HCT116 (cell line): ENCODE measurements at regions not wholly inside any gene's neighbourhood (a gene's known extent, or its start where the extent isn't known, plus 50 kb on each side); places are given as distances from the start of the nearest gene placed in this dataset.

Experiments used
- ATAC-seq: fragments of 200-7000 bp; cut with Tn5 transposase; 2 replicates; pipeline ENCODE4 v1.9.1; 2020; ENCODE audit warnings: mild to moderate bottlenecking, moderate library complexity
- BruUV-seq: library from RNA; stranded (reverse); fragments of 400-500 nt; replicated peaks from 2 replicates; lab custom pipeline; 2021; lab: Mats Ljungman, UMichigan
- CTCF ChIA-PET: fragments of 300-600 bp; sonication (Branson Sonifier 250); formaldehyde crosslinking; loops from one replicate; lab custom pipeline; 2021; ENCODE audit warnings: antibody characterized with exemption; lab: Charles Lee
- POLR2A ChIA-PET: fragments of 300-600, 350-600 bp; sonication (Branson Sonifier 250); formaldehyde crosslinking; loops from one replicate; lab custom pipeline; 2021; ENCODE audit warnings: antibody characterized with exemption; lab: Charles Lee
- RAD21 ChIA-PET, 2 experiments: fragments of 300-600 bp; sonication (Branson Sonifier 250); formaldehyde crosslinking; loops; one replicate each; lab custom pipeline; 2023; ENCODE audit warnings: low total read pairs in 2 of 2; ENCODE audit not compliant: uncharacterized antibody in 2 of 2, unreplicated experiment in 2 of 2, low non-redundant PET in 1 of 2; lab: Charles Lee
- DNase-seq: peaks from one replicate; pipeline ENCODE4 v3.0.0-alpha.2; 2010; ENCODE audit warnings: low read depth, low spot score
- H2AFZ ChIP-seq: fragments of 200-600 bp; shearing (Covaris generic), sonication (generic); 2 replicates; pipeline ENCODE4 v1.6.1; 2017; ENCODE audit warnings: low read depth, mixed run types, mixed read lengths, antibody characterized with exemption, low read length; ENCODE audit not compliant: poor library complexity, severe bottlenecking
- H3K27ac ChIP-seq: 2 replicates; pipeline ENCODE4 v1.5.1; 2012; ENCODE audit warnings: low read depth, low read length
- H3K27me3 ChIP-seq: fragments of 200-600 bp; sonication (generic); 2 replicates; pipeline ENCODE4 v1.6.1; 2016; ENCODE audit warnings: mixed run types, low read length, mixed read lengths; ENCODE audit not compliant: insufficient read depth
- H3K36me3 ChIP-seq, 2 experiments: fragments of 200-500 bp in 1 of 2; fragments of 200-600 bp in 1 of 2; sonication (Bioruptor generic) in 1 of 2; sonication (generic) in 1 of 2; 2 replicates each; pipeline versions ENCODE4 v1.5.1 to v1.6.1; 2014 to 2016; ENCODE audit warnings: low read length in 2 of 2, inconsistent platforms in 1 of 2, mixed read lengths in 1 of 2, mixed run types in 1 of 2; ENCODE audit not compliant: insufficient read depth in 2 of 2, control insufficient read depth in 1 of 2
- H3K4me1 ChIP-seq, 2 experiments: fragments of 200-600 bp in 1 of 2; sonication (generic) in 1 of 2; 2 replicates each; pipeline versions ENCODE4 v1.5.1 to v1.6.1; 2012 to 2017; ENCODE audit warnings: low read length in 2 of 2, inconsistent platforms in 1 of 2, mild to moderate bottlenecking in 1 of 2, mixed read lengths in 1 of 2, mixed run types in 1 of 2, moderate library complexity in 1 of 2; ENCODE audit not compliant: insufficient read depth in 2 of 2, control insufficient read depth in 1 of 2
- H3K4me2 ChIP-seq: fragments of 200-600 bp; sonication (generic); 2 replicates; pipeline ENCODE4 v1.6.1; 2017; ENCODE audit warnings: mixed run types, low read length, mixed read lengths
- H3K4me3 ChIP-seq, 2 experiments: fragments of 200-600 bp in 1 of 2; sonication (generic) in 1 of 2; replicated peaks in 1 of 2; 2 replicates each; pipeline ENCODE4 v1.5.1; 2011 to 2016; ENCODE audit warnings: low read length in 2 of 2, control low read depth in 1 of 2, low read depth in 1 of 2, mild to moderate bottlenecking in 1 of 2, mixed read lengths in 1 of 2, mixed run types in 1 of 2
- H3K79me2 ChIP-seq: fragments of 200-600 bp; sonication (generic); 2 replicates; pipeline ENCODE4 v1.6.1; 2017; ENCODE audit warnings: mild to moderate bottlenecking, mixed run types, low read length, moderate library complexity, mixed read lengths; ENCODE audit not compliant: insufficient read depth
- H3K9ac ChIP-seq: fragments of 200-600 bp; sonication (generic); 2 replicates; pipeline ENCODE4 v1.6.1; 2016; ENCODE audit warnings: low read length, mixed read lengths
- H3K9me2 ChIP-seq: fragments of 200-600 bp; sonication (generic), shearing (Covaris generic); 2 replicates; pipeline ENCODE4 v1.6.1; 2017; ENCODE audit warnings: mixed run types, mild to moderate bottlenecking, moderate library complexity; ENCODE audit not compliant: insufficient read depth
- H3K9me3 ChIP-seq, 2 experiments: fragments of 200-500 bp in 1 of 2; fragments of 200-600 bp in 1 of 2; sonication (Bioruptor generic) in 1 of 2; sonication (generic) in 1 of 2; 2 replicates each; pipeline ENCODE4 v1.6.1; 2014 to 2017; ENCODE audit warnings: low read length in 2 of 2, mixed read lengths in 2 of 2, inconsistent platforms in 1 of 2, low read depth in 1 of 2, mild to moderate bottlenecking in 1 of 2, mixed run types in 1 of 2, moderate library complexity in 1 of 2; ENCODE audit not compliant: control insufficient read depth in 1 of 2, insufficient read depth in 1 of 2
- H4K20me1 ChIP-seq: fragments of 200-600 bp; sonication (generic), shearing (Covaris generic); 2 replicates; pipeline ENCODE4 v1.6.1; 2017; ENCODE audit warnings: mixed run types, mild to moderate bottlenecking, moderate library complexity; ENCODE audit not compliant: insufficient read depth
- CTCF ChIP-seq, 3 experiments: fragments of 200-600 bp in 1 of 3; sonication (generic) in 1 of 3; IDR thresholded peaks in 2 of 3; conservative IDR thresholded peaks in 1 of 3; 2 replicates each; pipeline ENCODE4 v1.5.1; 2012 to 2017; ENCODE audit warnings: low read depth in 2 of 3, low read length in 2 of 3, antibody characterized with exemption in 1 of 3, borderline replicate concordance in 1 of 3, control low read depth in 1 of 3, mild to moderate bottlenecking in 1 of 3, mixed read lengths in 1 of 3, mixed run types in 1 of 3, moderate library complexity in 1 of 3; ENCODE audit not compliant: insufficient read depth in 1 of 3
- EGR1 ChIP-seq: IDR thresholded peaks from 2 replicates; pipeline ENCODE4 v1.6.1; 2012; ENCODE audit warnings: low read depth
- ELF1 ChIP-seq: IDR thresholded peaks from 2 replicates; pipeline ENCODE4 v1.6.1; 2012; ENCODE audit warnings: low read depth, borderline replicate concordance
- EZH2 ChIP-seq: fragments of 200-600 bp; sonication (generic); IDR thresholded peaks from 2 replicates; pipeline ENCODE4 v1.6.1; 2017; ENCODE audit warnings: antibody characterized with exemption, mixed run types
- JUND ChIP-seq: IDR thresholded peaks from 2 replicates; pipeline ENCODE4 v1.6.1; 2012
- MAX ChIP-seq: IDR thresholded peaks from 2 replicates; pipeline ENCODE4 v1.6.1; 2012
- POLR2AphosphoS5 ChIP-seq: IDR thresholded peaks from 2 replicates; pipeline ENCODE4 v1.6.1; 2011; ENCODE audit warnings: mild to moderate bottlenecking, low read depth, low read length, moderate library complexity
- REST ChIP-seq: IDR thresholded peaks from 2 replicates; pipeline ENCODE4 v1.6.1; 2012; ENCODE audit warnings: low read depth
- SIN3A ChIP-seq: IDR thresholded peaks from 2 replicates; pipeline ENCODE4 v1.6.1; 2012; ENCODE audit warnings: low read depth
- SP1 ChIP-seq: IDR thresholded peaks from 2 replicates; pipeline ENCODE4 v1.6.1; 2012; ENCODE audit warnings: low read depth
- ZFX ChIP-seq: fragments of 450-650 bp; IDR thresholded peaks from 2 replicates; pipeline ENCODE4 v1.6.1; 2017
- ZNF274 ChIP-seq: fragments of 200-500 bp; sonication (Bioruptor generic); IDR thresholded peaks from 2 replicates; pipeline ENCODE4 v1.6.1; 2014; ENCODE audit warnings: mild to moderate bottlenecking, low read depth, low read length, inconsistent platforms
- intact Hi-C: fragments of 100-400 bp; cut with micrococcal nuclease; formaldehyde crosslinking; loops from 2 replicates; pipeline ENCODE4 v1.10.0; 2022

- Histone ChIP-seq H3K4me3 (no peak overlapping the region), H3K9ac (no peak overlapping the region), H3K27ac (no peak overlapping the region), H2AFZ (no peak overlapping the region), H3K9me3 (no peaks in the 10 kb centered on the region), H3K9me2 (no peaks in the 10 kb centered on the region), H3K4me1 (no peaks in the 10 kb centered on the region), H4K20me1 (no peaks in the 10 kb centered on the region), H3K79me2 (no peaks in the 10 kb centered on the region), H3K4me2 (no peak overlapping the region), H3K27me3 (no peaks in the 10 kb centered on the region), H3K36me3 (no peaks in the 10 kb centered on the region)
- TF ChIP-seq JUND (no peak), SP1 (no peak), MAX (no peak), CTCF (IDR thresholded peaks at IDR 0.05 in 2 of 3, conservative IDR thresholded peaks at IDR 0.05 in 1 of 3; ENCODE audit: borderline replicate concordance in 1 of 3, insufficient read depth in 1 of 3, low read depth in 2 of 3, low read length in 2 of 3) (no peak), ELF1 (no peak), EZH2 (no peak), EGR1 (no peak), ZFX (no peak), REST (no peak), ZNF274 (no peak), SIN3A (no peak), POLR2AphosphoS5 (no peak)
- no peak for DNase-seq
- ChIA-PET CTCF (no interaction called here), POLR2A (no interaction called here), RAD21 (no interaction called here)
- ATAC-seq, result no peak
- intact Hi-C loops, result no loop called here
- no TSS peak for BruUV-seq
These were observed 431.3 kb upstream of the PKN2 start for GRCh38 chr1:88252745-88253144.
